GM20000 (cell line): ENCODE measurements at regions not wholly inside any gene's neighbourhood (a gene's known extent, or its start where the extent isn't known, plus 50 kb on each side); places are given as distances from the start of the nearest gene placed in this dataset.

ENCODE experiments used
- DNase-seq: peaks from one replicate; pipeline ENCODE4 v3.0.0; 2012; ENCODE audit warnings: low spot score
- CTCF ChIP-seq: IDR thresholded peaks from 2 replicates; pipeline ENCODE4 v1.5.1; 2012; ENCODE audit warnings: mild to moderate bottlenecking, control low read depth; ENCODE audit errors: extremely low read depth, missing control alignments

GRCh38 chr6:155694419-155694790, 238.8 kb upstream of the NOX3 start:
- no peak for TF ChIP-seq CTCF
- DNase-seq = no peak

- TF ChIP-seq CTCF = no peak
- DNase-seq = no peak
These were observed 238.2 kb upstream of the NOX3 start for GRCh38 chr6:155693573-155694418.

- TF ChIP-seq CTCF = no peak
- no peak for DNase-seq
These were observed 235.2 kb upstream of the NOX3 start for GRCh38 chr6:155690820-155691219.

- TF ChIP-seq CTCF = no peak
- DNase-seq = no peak
These were observed 232.0 kb upstream of the NOX3 start for GRCh38 chr6:155687645-155688044.

- DNase-seq = no peak
- TF ChIP-seq CTCF = no peak
These were observed 229.0 kb upstream of the NOX3 start for GRCh38 chr6:155684416-155685196.

GRCh38 chr6:155678361-155678760, 222.7 kb upstream of the NOX3 start:
- DNase-seq = no peak
- no peak for TF ChIP-seq CTCF

- TF ChIP-seq CTCF = no peak
- no peak for DNase-seq
These were observed 220.7 kb upstream of the NOX3 start for GRCh38 chr6:155676346-155676745.
